GM12878 (cell line): ENCODE measurements at regions not wholly inside any gene's neighbourhood (a gene's known extent, or its start where the extent isn't known, plus 50 kb on each side); places are given as distances from the start of the nearest gene placed in this dataset.

ENCODE experiments used
- ATAC-seq: fragments of 200-7000 bp; cut with Tn5 transposase; 3 replicates; pipeline ENCODE4 v1.9.1; 2020; ENCODE audit warnings: mild to moderate bottlenecking, moderate library complexity
- BruUV-seq: library from RNA; stranded (reverse); fragments of 400-500 nt; replicated peaks from 2 replicates; lab custom pipeline; 2021; lab: Mats Ljungman, UMichigan
- CTCF ChIA-PET: fragments of 300-600 bp; sonication (Branson Sonifier 250); formaldehyde crosslinking; extraction: SDS; loops from one replicate; lab custom pipeline; 2021; ENCODE audit warnings: inconsistent platforms; lab: Yijun Ruan, JAX
- POLR2A ChIA-PET: fragments of 350-600 bp; formaldehyde crosslinking; extraction: SDS; loops from one replicate; lab custom pipeline; 2021; ENCODE audit warnings: inconsistent platforms; lab: Charles Lee
- RAD21 ChIA-PET: fragments of 300-600 bp; sonication (Branson Sonifier 250); formaldehyde crosslinking; loops from one replicate; lab custom pipeline; 2023; ENCODE audit warnings: antibody characterized with exemption; ENCODE audit not compliant: unreplicated experiment; lab: Charles Lee
- SMC1A ChIA-PET: fragments of 300-600 bp; sonication (Branson Sonifier 250); formaldehyde crosslinking; loops from one replicate; lab custom pipeline; 2023; ENCODE audit not compliant: unreplicated experiment, uncharacterized antibody; lab: Charles Lee
- DNase-seq: peaks from one replicate; pipeline ENCODE4 v3.0.0-alpha.2; 2011; ENCODE audit warnings: low read depth, low spot score
- FAIRE-seq: peaks from 3 replicates; lab custom pipeline; 2011; peaks lifted over from hg19 to GRCh38; lab: Jason Lieb, UNC
- H2AFZ ChIP-seq: 2 replicates; pipeline ENCODE4 v1.6.0; 2011; ENCODE audit warnings: low read depth, low read length, control low read depth; ENCODE audit not compliant: control insufficient read depth
- H3K27ac ChIP-seq: 2 replicates; pipeline ENCODE4 v1.5.1; 2011; ENCODE audit warnings: control low read depth; ENCODE audit not compliant: control insufficient read depth, insufficient read depth
- H3K27me3 ChIP-seq, 2 experiments: replicated peaks in 1 of 2; 2 replicates each; pipeline versions ENCODE4 v1.6.0 to v1.6.1; 2011; ENCODE audit warnings: low read length in 1 of 2; ENCODE audit not compliant: control insufficient read depth in 2 of 2, insufficient read depth in 2 of 2
- H3K36me3 ChIP-seq, 2 experiments: 2 replicates each; pipeline ENCODE4 v1.5.1; 2011; ENCODE audit warnings: low read length in 1 of 2; ENCODE audit not compliant: control insufficient read depth in 2 of 2, insufficient read depth in 2 of 2
- H3K4me1 ChIP-seq: 2 replicates; pipeline ENCODE4 v1.6.1; 2011; ENCODE audit warnings: mild to moderate bottlenecking, low read length, moderate library complexity, mixed read lengths; ENCODE audit not compliant: control insufficient read depth, insufficient read depth
- H3K4me2 ChIP-seq: 2 replicates; pipeline ENCODE4 v1.6.0; 2011; ENCODE audit warnings: control low read depth; ENCODE audit not compliant: control insufficient read depth, insufficient read depth
- H3K4me3 ChIP-seq: fragments of 200-600 bp; sonication (generic); 2 replicates; pipeline ENCODE4 v1.5.1; 2016
- H3K79me2 ChIP-seq: 2 replicates; pipeline ENCODE4 v1.6.0; 2011; ENCODE audit warnings: low read length; ENCODE audit not compliant: control insufficient read depth, insufficient read depth
- H3K9ac ChIP-seq: 2 replicates; pipeline ENCODE4 v1.8.0; 2011; ENCODE audit warnings: low read length, control low read depth, mixed read lengths; ENCODE audit not compliant: control insufficient read depth, insufficient read depth
- H3K9me3 ChIP-seq: replicated peaks from 3 replicates; pipeline ENCODE4 v1.5.1; 2011; ENCODE audit warnings: mild to moderate bottlenecking, low read length; ENCODE audit not compliant: control insufficient read depth, insufficient read depth
- H4K20me1 ChIP-seq: 2 replicates; pipeline ENCODE4 v1.6.0; 2011; ENCODE audit not compliant: control insufficient read depth, insufficient read depth
- CEBPB ChIP-seq, 2 experiments: fragments of 150-350 bp in 1 of 2; IDR thresholded peaks; 2 replicates each; pipeline ENCODE4 v1.6.1; 2012 to 2014; ENCODE audit warnings: low read depth in 2 of 2, low read length in 2 of 2, borderline replicate concordance in 1 of 2, inconsistent platforms in 1 of 2
- EED ChIP-seq: sonication (generic); IDR thresholded peaks from 2 replicates; pipeline ENCODE4 v1.6.1; 2016; ENCODE audit warnings: antibody characterized with exemption, low read depth
- PML ChIP-seq: IDR thresholded peaks from 2 replicates; pipeline ENCODE4 v1.6.1; 2012; ENCODE audit warnings: low read length, inconsistent platforms
- POU2F2 ChIP-seq: IDR thresholded peaks from 3 replicates; pipeline ENCODE4 v1.6.1; 2011; ENCODE audit warnings: low read depth, mild to moderate bottlenecking, low read length, borderline replicate concordance
- SPI1 ChIP-seq: IDR thresholded peaks from 2 replicates; pipeline ENCODE4 v1.6.1; 2011; ENCODE audit warnings: low read depth, mild to moderate bottlenecking, low read length, moderate library complexity, borderline replicate concordance; ENCODE audit not compliant: insufficient read depth
- WGBS: methylation state at CpG from one replicate; pipeline ENCODE4 v1.1.6; 2016; ENCODE audit warnings: low lambda C conversion rate; ENCODE audit not compliant: insufficient replicate concordance, insufficient coverage; ENCODE audit errors: missing lambda C conversion rate; 5-methylcytosine and 5-hydroxymethylcytosine counted together
- in situ Hi-C: fragments of 300-500 bp; cut with MboI; formaldehyde crosslinking; loops from 9 replicates; pipeline ENCODE4 v1.14.3; 2018; ENCODE audit warnings: mixed read lengths
- intact Hi-C: fragments of 100-400 bp; cut with micrococcal nuclease; formaldehyde crosslinking; loops from one replicate; pipeline ENCODE4 v1.14.2; 2022; ENCODE audit not compliant: unreplicated experiment
- TF ChIP-seq, protein P1 (sequence below), 3 experiments: IDR thresholded peaks in 2 of 3; conservative IDR thresholded peaks in 1 of 3; 2 replicates each; pipeline ENCODE4 v1.5.1; 2011; ENCODE audit warnings: low read depth in 3 of 3, low read length in 3 of 3, mild to moderate bottlenecking in 3 of 3, control low read depth in 2 of 3, moderate library complexity in 2 of 3, inconsistent platforms in 1 of 3, mixed read lengths in 1 of 3; ENCODE audit not compliant: control insufficient read depth in 2 of 3, insufficient read depth in 1 of 3; ENCODE audit errors: extremely low read depth in 1 of 3

DNA sequence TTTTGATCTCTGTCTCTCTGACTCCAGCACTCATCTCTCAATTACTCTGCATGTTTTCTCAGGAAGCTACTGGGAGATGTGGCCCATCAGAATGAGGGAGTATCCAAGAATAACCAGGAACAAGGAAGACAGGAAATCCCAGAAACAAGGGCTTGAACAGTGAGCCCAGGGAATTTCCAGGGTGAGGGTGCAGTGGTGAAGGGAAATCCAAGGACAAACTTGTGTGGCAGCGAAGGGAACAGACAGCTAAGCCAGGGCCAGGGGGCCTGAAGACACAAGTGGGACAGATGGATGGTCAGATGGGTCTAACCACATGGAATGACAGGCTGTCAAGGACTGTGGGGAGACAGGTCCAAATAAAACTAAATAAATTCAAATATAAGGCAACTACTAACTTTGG is 121.8 kb upstream of the ERRFI1 start:
- no peak overlapping the region for H2AFZ ChIP-seq
- ChIA-PET SMC1A (interaction anchor here (0.7 kb wide), 1 partner anchor 19 kb away, joined by 4 read pairs; no protein-coding TSS in a partner anchor), RAD21 (interaction anchor here (0.9 to 1.1 kb wide), 2 partner anchors 19 to 21 kb away, joined by 3 to 5 read pairs; no protein-coding TSS in a partner anchor), CTCF (no interaction called here), POLR2A (interaction anchor here (2.7 kb wide), 1 partner anchor 19 kb away, joined by 11 read pairs; no protein-coding TSS in a partner anchor)
- H3K27me3 ChIP-seq = no peaks in the 10 kb centered on the region
- TF ChIP-seq EED (no peak), POU2F2 (no peak), PML (no peak), SPI1 (no peak), CEBPB (IDR thresholded peaks at IDR 0.05; ENCODE audit: borderline replicate concordance in 1 of 2, low read depth in 2 of 2, low read length in 2 of 2) (no peak)
- TF ChIP-seq, protein P1, sequence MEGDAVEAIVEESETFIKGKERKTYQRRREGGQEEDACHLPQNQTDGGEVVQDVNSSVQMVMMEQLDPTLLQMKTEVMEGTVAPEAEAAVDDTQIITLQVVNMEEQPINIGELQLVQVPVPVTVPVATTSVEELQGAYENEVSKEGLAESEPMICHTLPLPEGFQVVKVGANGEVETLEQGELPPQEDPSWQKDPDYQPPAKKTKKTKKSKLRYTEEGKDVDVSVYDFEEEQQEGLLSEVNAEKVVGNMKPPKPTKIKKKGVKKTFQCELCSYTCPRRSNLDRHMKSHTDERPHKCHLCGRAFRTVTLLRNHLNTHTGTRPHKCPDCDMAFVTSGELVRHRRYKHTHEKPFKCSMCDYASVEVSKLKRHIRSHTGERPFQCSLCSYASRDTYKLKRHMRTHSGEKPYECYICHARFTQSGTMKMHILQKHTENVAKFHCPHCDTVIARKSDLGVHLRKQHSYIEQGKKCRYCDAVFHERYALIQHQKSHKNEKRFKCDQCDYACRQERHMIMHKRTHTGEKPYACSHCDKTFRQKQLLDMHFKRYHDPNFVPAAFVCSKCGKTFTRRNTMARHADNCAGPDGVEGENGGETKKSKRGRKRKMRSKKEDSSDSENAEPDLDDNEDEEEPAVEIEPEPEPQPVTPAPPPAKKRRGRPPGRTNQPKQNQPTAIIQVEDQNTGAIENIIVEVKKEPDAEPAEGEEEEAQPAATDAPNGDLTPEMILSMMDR (IDR thresholded peaks at IDR 0.05 in 2 of 3, conservative IDR thresholded peaks at IDR 0.05 in 1 of 3; ENCODE audit: control insufficient read depth in 2 of 3, extremely low read depth in 1 of 3, insufficient read depth in 1 of 3, low read depth in 3 of 3, low read length in 3 of 3) = no peak
- in situ Hi-C loops = no loop called here
- no peaks in the 10 kb centered on the region for H3K36me3 ChIP-seq
- no peaks in the 10 kb centered on the region for H3K79me2 ChIP-seq
- peaks cover 11% of the 10 kb centered on the region for H3K4me1 ChIP-seq
- H3K27ac ChIP-seq = no peak overlapping the region
- no peaks in the 10 kb centered on the region for H4K20me1 ChIP-seq
- no peak overlapping the region for H3K4me3 ChIP-seq
- H3K9me3 ChIP-seq = no peaks in the 10 kb centered on the region
- no peak overlapping the region for H3K9ac ChIP-seq
- H3K4me2 ChIP-seq = no peak overlapping the region
- BruUV-seq = no TSS peak
- no peak for ATAC-seq
- no peak for FAIRE-seq
- intact Hi-C loops = no loop called here
- DNase-seq = no peak
- WGBS = 47% methylated on average over 1 of the region's 1 CpG
